OCI-LY1 (cell line): ENCODE measurements at regions not wholly inside any gene's neighbourhood (a gene's known extent, or its start where the extent isn't known, plus 50 kb on each side); places are given as distances from the start of the nearest gene placed in this dataset.

Experiments used
- EZH2 ChIP-seq: fragments of 200-600 bp; sonication (generic), shearing (Covaris generic); IDR thresholded peaks from 2 replicates; pipeline ENCODE4 v1.8.0; 2017; ENCODE audit warnings: borderline replicate concordance, mixed run types, mild to moderate bottlenecking, antibody characterized with exemption, low read length, moderate library complexity, mixed read lengths
- TF ChIP-seq, protein P1 (sequence below): fragments of 200-600 bp; sonication (generic), shearing (Covaris generic); IDR thresholded peaks from 2 replicates; pipeline ENCODE4 v1.5.1; 2017; ENCODE audit warnings: mild to moderate bottlenecking, antibody characterized with exemption, low read length, moderate library complexity, mixed read lengths

DNA sequence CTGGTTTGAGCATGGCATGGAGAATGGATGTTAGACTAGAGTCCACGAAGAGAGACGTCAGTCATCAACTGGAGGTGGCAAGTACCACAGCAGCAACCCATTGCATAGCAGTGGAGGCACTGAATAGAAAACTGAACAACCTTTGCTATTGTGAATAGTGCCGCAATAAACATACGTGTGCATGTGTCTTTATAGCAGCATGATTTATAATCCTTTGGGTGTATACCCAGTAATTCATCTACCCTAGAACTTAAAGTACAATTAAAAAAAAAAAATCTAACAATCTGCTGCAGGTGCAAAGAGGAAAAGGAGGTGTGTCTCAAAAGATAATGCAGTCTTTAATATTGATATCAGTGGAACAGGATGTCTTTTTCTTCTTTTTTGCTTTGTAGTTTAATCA, 443.4 kb upstream of the ISX start:
- no peak for TF ChIP-seq EZH2
- TF ChIP-seq, protein P1, sequence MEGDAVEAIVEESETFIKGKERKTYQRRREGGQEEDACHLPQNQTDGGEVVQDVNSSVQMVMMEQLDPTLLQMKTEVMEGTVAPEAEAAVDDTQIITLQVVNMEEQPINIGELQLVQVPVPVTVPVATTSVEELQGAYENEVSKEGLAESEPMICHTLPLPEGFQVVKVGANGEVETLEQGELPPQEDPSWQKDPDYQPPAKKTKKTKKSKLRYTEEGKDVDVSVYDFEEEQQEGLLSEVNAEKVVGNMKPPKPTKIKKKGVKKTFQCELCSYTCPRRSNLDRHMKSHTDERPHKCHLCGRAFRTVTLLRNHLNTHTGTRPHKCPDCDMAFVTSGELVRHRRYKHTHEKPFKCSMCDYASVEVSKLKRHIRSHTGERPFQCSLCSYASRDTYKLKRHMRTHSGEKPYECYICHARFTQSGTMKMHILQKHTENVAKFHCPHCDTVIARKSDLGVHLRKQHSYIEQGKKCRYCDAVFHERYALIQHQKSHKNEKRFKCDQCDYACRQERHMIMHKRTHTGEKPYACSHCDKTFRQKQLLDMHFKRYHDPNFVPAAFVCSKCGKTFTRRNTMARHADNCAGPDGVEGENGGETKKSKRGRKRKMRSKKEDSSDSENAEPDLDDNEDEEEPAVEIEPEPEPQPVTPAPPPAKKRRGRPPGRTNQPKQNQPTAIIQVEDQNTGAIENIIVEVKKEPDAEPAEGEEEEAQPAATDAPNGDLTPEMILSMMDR, result no peak
